ENCODE measurements at regions not wholly inside any gene's neighbourhood (a gene's known extent, or its start where the extent isn't known, plus 50 kb on each side); places are given as distances from the start of the nearest gene placed in this dataset.

DNA sequence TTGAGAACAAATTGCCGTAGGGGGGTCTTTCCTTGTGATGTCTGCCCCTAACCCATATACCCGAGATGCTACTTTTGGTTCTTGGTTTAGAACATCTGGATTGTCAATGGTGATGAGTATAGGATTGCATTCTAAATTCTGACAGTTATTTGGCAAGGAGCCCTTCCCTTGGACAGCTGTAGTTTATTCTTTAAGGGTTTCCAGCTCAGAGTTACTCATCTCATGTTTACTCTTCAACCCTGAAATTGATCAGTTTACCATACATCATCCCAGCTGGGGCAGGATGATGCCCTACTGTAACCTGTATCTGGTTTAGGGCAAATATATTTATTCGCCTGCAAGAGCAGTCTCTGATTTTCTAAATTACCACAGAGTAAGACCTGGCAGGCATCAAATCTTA is 85.7 kb upstream of the XCR1 start:
- no peak for TF ChIP-seq POLR2AphosphoS5 (IDR thresholded peaks at IDR 0.05)
- TF ChIP-seq, protein P1, sequence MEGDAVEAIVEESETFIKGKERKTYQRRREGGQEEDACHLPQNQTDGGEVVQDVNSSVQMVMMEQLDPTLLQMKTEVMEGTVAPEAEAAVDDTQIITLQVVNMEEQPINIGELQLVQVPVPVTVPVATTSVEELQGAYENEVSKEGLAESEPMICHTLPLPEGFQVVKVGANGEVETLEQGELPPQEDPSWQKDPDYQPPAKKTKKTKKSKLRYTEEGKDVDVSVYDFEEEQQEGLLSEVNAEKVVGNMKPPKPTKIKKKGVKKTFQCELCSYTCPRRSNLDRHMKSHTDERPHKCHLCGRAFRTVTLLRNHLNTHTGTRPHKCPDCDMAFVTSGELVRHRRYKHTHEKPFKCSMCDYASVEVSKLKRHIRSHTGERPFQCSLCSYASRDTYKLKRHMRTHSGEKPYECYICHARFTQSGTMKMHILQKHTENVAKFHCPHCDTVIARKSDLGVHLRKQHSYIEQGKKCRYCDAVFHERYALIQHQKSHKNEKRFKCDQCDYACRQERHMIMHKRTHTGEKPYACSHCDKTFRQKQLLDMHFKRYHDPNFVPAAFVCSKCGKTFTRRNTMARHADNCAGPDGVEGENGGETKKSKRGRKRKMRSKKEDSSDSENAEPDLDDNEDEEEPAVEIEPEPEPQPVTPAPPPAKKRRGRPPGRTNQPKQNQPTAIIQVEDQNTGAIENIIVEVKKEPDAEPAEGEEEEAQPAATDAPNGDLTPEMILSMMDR (IDR thresholded peaks at IDR 0.05): no peak
